HG03460 (cell line): ENCODE measurements at regions not wholly inside any gene's neighbourhood (a gene's known extent, or its start where the extent isn't known, plus 50 kb on each side); places are given as distances from the start of the nearest gene placed in this dataset.

Experiments used
- ATAC-seq: cut with Tn5 transposase; IDR thresholded peaks from one replicate; pipeline ENCODE4 v1.9.1; 2021; ENCODE audit not compliant: unreplicated experiment

DNA sequence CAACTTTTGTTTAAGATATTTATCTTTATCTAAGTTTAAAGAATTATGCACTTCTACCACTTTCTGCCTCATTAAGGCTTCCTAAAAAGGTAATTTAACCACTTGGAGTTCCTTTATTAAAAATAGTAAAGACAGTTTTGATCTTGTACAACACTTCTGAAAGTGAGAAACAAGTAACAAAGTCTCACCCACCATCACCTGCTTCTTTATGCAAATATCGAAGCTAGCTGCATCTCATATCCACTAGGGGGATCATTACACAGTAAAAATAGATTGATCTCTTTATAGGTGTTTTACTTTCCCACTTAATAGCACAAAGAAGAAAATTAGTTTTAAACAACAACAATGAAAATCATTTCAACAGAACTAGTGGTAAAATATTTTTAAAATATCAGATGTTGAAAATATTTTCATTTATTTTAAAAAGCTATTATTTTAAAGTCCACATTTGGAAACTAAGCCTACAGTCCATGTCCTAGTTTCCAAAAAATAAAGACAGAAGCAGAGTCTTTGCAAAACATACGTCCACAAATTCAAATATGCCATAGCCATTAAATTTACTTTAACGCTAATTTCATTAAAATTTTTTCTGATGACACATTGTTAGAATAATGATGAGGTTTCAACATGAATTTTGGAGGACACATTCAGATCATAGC is 160.0 kb upstream of the SOX5 start:
- no peak for ATAC-seq

DNA sequence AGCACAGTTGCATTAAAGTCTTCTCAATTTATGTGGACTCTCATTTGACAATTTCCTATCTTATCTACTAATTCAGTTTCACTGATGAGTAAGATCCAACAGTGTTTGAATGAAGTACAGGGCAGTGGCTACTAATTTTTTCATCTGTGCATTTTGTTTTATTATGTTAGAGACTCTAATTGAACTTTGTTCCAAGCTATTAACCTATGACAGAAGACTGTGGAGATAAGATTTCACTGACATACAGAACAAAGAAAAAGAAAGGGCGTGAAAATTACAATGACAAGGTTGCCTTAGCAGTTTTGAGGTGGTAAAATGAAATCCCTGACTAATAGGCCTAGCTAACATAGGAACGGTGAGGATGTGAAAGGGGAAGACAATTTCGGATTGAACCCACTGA is 153.2 kb upstream of the SOX5 start:
- ATAC-seq = no peak

- no peak for ATAC-seq
Measured at GRCh38 chr12:24099576-24099975, 150.1 kb upstream of the SOX5 start.

DNA sequence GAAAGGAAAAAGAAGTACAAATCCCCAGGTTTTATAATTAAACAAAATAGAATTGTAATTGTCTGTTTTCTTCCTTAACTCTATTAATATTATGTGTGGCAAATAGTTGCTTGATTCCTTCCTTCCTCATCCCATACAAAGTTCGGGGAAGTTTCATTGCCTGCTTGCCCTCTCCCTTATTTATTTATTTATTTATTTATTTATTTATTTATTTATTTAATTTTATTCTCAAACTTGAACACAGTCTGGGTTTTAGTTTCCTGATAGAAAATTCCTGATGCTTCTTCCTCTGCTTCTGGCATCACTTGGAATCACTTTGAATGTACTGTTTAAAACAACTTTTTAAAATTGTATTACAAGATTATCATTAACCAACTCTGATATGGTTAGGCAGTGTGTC is 145.8 kb upstream of the SOX5 start:
- no peak for ATAC-seq

DNA sequence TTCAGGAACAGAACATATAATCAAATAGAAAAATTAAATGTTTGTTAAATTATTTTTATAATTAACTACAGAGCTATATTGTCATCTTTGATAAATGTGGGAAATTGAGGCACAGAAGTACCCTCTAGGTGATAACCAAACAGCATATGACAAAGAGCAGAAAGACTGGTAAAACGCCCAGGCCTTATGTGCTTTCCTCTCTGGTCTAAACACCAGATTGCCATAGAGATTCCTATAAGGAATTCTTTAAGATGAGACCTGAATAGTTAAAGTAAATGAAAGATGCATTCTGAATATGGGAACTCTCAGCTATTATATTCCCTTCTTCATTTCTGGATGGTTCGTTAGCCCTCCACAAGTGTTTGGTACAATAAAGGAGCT is 140.0 kb upstream of the SOX5 start:
- ATAC-seq = no peak

DNA sequence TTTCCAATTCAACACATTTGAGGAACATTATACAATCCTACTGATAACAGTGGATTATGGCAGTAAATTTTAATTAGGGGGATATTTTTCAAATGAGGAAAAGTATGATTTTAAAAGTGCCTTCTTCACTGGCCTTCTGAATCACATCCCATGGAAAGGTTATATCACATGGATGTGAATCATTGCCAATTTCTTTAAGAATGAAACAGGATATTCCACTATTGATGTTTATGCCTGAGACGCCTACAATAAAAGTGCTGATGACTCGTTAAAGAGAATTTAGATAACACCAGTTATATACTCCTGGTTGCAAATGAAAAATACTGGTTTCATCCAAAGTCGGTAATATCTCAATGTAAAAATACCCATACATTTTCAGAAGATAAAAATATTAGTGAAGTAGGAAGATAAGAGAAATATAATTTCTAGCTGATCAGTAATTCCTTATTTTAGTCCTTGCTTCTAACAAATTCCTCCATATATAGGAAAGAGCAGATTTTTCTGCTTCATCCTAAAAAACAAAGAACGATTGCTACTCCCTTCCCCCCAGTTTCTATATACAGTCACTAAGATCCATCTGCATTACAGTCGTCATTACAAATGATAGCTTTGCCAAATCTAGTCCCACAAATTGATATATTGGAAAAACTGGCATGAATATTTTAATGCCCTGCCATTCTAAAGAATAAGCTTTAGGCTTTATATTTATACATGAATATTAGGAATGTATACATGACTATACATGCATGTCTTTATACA is 139.5 kb upstream of the SOX5 start:
- ATAC-seq = no peak

DNA sequence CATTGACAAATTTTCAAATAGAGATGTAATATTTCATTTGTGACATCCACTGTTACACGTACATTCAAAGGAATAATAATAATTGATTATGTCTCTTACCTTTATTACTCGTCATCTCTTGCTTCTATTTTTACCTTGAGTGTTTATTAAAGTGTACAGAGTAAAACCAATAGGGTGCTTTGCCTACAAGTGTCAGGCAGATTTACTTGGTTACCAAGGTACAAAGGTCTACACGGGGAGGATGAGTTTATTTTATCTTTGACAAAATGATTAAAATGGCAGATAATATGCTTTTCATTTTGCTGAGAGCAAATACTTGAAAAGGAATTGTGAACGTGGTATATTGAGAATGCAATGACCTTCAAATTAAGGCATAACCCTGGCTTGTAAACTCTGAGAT is 137.8 kb upstream of the SOX5 start:
- ATAC-seq = no peak

DNA sequence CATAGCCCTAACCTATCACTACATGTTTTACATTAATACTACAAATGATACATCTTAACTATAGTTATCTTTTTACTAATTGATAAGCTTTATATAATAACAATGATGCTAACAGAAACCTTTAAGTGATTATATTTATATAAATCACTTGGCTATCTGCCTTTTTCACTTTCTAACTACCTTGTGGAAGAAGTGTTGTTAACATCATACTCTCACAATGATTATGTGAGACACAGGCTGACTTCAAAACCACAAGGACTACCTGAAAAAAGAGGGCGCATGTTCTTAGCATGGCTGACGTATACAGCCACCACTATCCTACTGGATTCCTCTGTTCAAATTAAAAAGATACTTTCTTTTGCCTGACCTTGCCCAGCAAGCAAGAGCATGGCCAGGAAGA is 135.3 kb upstream of the SOX5 start:
- ATAC-seq = no peak

DNA sequence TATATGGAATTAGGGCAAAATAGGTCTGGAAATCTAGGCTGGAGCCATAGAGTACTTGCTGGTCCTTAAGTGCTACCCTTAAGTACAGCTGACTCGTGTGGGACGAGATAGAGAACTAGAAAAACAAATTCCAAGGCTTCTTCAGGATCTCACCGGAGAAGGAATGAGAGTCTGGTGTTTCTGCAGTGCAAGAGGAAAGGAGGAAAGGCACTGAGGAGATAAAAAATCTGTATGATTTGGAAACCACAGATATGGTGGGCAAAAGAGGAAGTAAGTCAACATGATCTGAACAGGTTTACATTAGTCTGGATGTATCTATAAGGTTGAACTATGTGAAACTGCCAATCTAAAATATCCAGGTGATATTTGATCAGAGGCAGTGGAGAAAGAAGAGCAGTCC is 134.4 kb upstream of the SOX5 start:
- no peak for ATAC-seq

DNA sequence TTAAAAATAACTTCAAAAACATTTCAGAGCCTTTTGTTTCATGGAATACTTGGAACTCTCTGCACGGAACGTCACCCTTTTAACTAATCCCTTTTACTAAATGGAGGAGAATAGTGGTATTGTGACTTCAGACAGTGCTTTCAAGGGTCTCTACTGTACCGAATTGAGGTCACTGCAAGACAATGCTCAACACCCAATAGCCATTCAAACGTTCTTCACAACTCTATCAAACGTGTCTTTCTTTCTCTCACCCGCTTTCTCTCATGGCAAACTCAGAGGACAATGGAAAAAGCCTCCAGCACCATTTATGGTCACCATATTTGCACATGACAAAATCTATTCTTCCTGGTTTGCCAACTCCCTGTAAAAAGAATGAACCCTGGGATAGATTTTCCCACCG is 132.1 kb upstream of the SOX5 start:
- no peak for ATAC-seq

GRCh38 chr12:24081092-24081529 is 131.6 kb upstream of the SOX5 start:
- ATAC-seq = no peak

- ATAC-seq = no peak
Measured at GRCh38 chr12:24080465-24080864, 131.0 kb upstream of the SOX5 start.

DNA sequence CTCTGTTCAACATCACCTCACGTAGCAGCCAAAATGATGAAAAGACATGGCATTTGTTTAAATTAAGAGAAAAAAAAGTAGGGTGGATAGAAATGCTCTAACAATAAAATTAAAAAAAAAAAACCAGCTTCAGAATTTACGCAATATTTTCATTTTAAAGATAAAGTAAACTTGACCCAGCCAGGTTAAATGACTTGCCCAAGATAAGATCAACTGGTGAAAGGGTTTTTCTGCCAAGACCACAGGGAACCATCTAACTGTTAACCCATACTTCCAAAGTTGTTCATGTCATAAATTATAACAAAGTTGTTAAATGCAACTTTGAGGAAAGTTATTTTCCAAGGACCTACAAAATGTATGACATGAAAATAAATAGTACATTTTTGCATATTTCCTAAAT is 129.6 kb upstream of the SOX5 start:
- ATAC-seq = no peak

GRCh38 chr12:24078318-24078765 is 128.9 kb upstream of the SOX5 start:
- ATAC-seq = no peak

- ATAC-seq = no peak
Measured at GRCh38 chr12:24077161-24077560, 127.7 kb upstream of the SOX5 start.

DNA sequence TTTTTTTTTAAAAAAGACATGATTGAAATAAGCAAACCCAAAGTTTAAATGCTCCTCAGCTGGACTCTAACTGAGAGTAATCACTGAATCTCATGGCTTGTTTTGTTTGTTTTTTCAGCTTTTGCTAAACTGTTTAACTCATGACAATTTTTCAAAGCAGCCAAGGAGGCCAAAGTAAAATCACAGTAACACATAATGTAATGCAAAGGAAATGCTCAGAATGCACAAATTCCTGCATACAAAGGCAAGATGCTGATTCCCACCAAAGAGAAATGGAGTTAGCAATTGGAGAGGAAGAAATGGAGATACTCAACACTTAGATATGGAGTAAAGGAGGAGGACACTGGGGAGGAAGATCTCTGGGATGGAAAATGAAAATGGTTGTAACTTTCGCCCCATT is 126.2 kb upstream of the SOX5 start:
- no peak for ATAC-seq

- no peak for ATAC-seq
Measured at GRCh38 chr12:24073170-24073810, 123.8 kb upstream of the SOX5 start.

- ATAC-seq = no peak
Measured at GRCh38 chr12:24072302-24072701, 122.8 kb upstream of the SOX5 start.

DNA sequence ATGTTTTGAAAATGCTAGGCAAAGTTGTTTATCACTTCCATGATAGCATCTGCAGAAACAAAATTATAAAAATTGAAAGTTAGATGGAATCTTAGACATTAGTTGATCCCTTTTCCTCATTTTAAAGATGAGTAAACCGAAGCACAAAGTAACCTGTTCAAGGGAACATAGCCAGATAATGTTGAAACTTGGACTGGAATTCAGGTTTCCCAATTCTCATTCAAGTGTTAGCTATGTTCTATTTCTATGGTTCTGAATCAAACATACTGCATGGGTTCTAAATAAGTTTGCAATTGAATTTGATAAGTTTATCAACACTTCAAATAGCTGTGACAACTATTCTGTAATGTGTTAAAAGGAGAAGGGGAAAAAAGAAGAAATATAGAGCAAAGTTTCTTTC is 122.4 kb upstream of the SOX5 start:
- ATAC-seq = no peak

GRCh38 chr12:24069532-24070395 is 120.3 kb upstream of the SOX5 start:
- ATAC-seq = no peak

- no peak for ATAC-seq
Measured at GRCh38 chr12:24066865-24067264, 117.4 kb upstream of the SOX5 start.
